HepG2 (cell line): ENCODE measurements at regions not wholly inside any gene's neighbourhood (a gene's known extent, or its start where the extent isn't known, plus 50 kb on each side); places are given as distances from the start of the nearest gene placed in this dataset.

Experiments
- ATAC-seq: fragments of 200-7000 bp; cut with Tn5 transposase; 3 replicates; pipeline ENCODE4 v1.9.1; 2020; ENCODE audit warnings: mild to moderate bottlenecking, moderate library complexity
- BruUV-seq: library from RNA; stranded (reverse); fragments of 400-500 nt; replicated peaks from 2 replicates; lab custom pipeline; 2021; lab: Mats Ljungman, UMichigan
- CTCF ChIA-PET: fragments of 300-600 bp; formaldehyde crosslinking; extraction: SDS; loops from one replicate; lab custom pipeline; 2021; ENCODE audit warnings: low total read pairs, inconsistent platforms, low intra/inter-chr PET ratio; lab: Yijun Ruan, JAX
- POLR2A ChIA-PET: fragments of 350-600 bp; sonication (Branson Sonifier 250); formaldehyde crosslinking; loops from one replicate; lab custom pipeline; 2020; ENCODE audit warnings: antibody characterized with exemption, inconsistent platforms; lab: Yijun Ruan, JAX
- DNase-seq: peaks from one replicate; pipeline ENCODE4 v3.0.0-alpha.2; 2015; ENCODE audit warnings: low spot score
- FAIRE-seq: peaks from 3 replicates; lab custom pipeline; 2011; peaks lifted over from hg19 to GRCh38; lab: Jason Lieb, UNC
- H2AFZ ChIP-seq: one replicate; pipeline ENCODE4 v1.6.1; 2011; ENCODE audit warnings: low read length, inconsistent platforms
- H3K27ac ChIP-seq: fragments of 300-600 bp; 3 replicates; pipeline ENCODE4 v1.8.0; 2011; ENCODE audit warnings: mixed run types, mild to moderate bottlenecking, mixed read lengths, low read length, inconsistent platforms; ENCODE audit not compliant: insufficient read depth; ENCODE audit errors: extremely low read length
- H3K27me3 ChIP-seq, 2 experiments: fragments of 200-600 bp in 1 of 2; 2 replicates in 1 of 2; 3 replicates in 1 of 2; pipeline versions ENCODE4 v1.6.0 to v1.8.0; 2011; ENCODE audit warnings: low read length in 2 of 2, mild to moderate bottlenecking in 2 of 2, moderate library complexity in 2 of 2, inconsistent platforms in 1 of 2; ENCODE audit not compliant: insufficient read depth in 2 of 2, control insufficient read depth in 1 of 2
- H3K36me3 ChIP-seq, 2 experiments: fragments of 200-600 bp in 1 of 2; replicated peaks in 1 of 2; 2 replicates in 1 of 2; 3 replicates in 1 of 2; pipeline versions ENCODE4 v1.5.1 to v1.8.0; 2011; ENCODE audit warnings: low read length in 2 of 2, inconsistent platforms in 1 of 2; ENCODE audit not compliant: insufficient read depth in 2 of 2, control insufficient read depth in 1 of 2
- H3K4me1 ChIP-seq: 2 replicates; pipeline ENCODE4 v1.5.1; 2012; ENCODE audit warnings: low read length, inconsistent platforms; ENCODE audit not compliant: insufficient read depth
- H3K4me2 ChIP-seq: 2 replicates; pipeline ENCODE4 v1.6.0; 2011; ENCODE audit warnings: low read depth, low read length, inconsistent platforms
- H3K4me3 ChIP-seq, 3 experiments: fragments of 200-600 bp in 1 of 3; sonication (generic), shearing (Covaris generic) in 1 of 3; replicated peaks in 1 of 3; 2 replicates each; pipeline ENCODE4 v1.5.1; 2011 to 2016; ENCODE audit warnings: low read length in 3 of 3, inconsistent platforms in 2 of 3, low read depth in 2 of 3, mild to moderate bottlenecking in 2 of 3, control low read depth in 1 of 3, mixed read lengths in 1 of 3; ENCODE audit not compliant: insufficient read depth in 1 of 3
- H3K79me2 ChIP-seq: one replicate; pipeline ENCODE4 v1.6.1; 2011; ENCODE audit warnings: low read length, inconsistent platforms; ENCODE audit not compliant: insufficient read depth
- H3K9ac ChIP-seq: 2 replicates; pipeline ENCODE4 v1.6.0; 2011; ENCODE audit warnings: mild to moderate bottlenecking, low read depth, low read length, inconsistent platforms; ENCODE audit not compliant: insufficient read depth
- H3K9me3 ChIP-seq: 2 replicates; pipeline ENCODE4 v1.5.1; 2012; ENCODE audit warnings: mild to moderate bottlenecking, low read length
- H4K20me1 ChIP-seq: 2 replicates; pipeline ENCODE4 v1.6.0; 2011; ENCODE audit warnings: inconsistent platforms, mild to moderate bottlenecking, low read length, moderate library complexity; ENCODE audit not compliant: insufficient read depth
- CEBPG ChIP-seq: IDR thresholded peaks from 2 replicates; pipeline ENCODE4 v1.6.1; 2016
- CREBL2 ChIP-seq: sonication (generic); formaldehyde crosslinking; IDR thresholded peaks from 2 replicates; pipeline ENCODE4 v1.8.1; 2023; ENCODE audit warnings: missing genetic modification reagents, mild to moderate bottlenecking, borderline replicate concordance
- HNF1A ChIP-seq, 2 experiments: sonication (generic) in 1 of 2; formaldehyde crosslinking in 1 of 2; IDR thresholded peaks; 2 replicates each; pipeline versions ENCODE4 v1.4.0 to v1.6.1; 2016 to 2020; ENCODE audit warnings: borderline replicate concordance in 1 of 2, low read depth in 1 of 2, mild to moderate bottlenecking in 1 of 2, missing genetic modification reagents in 1 of 2
- KDM5B ChIP-seq: sonication (generic); formaldehyde crosslinking; IDR thresholded peaks from 2 replicates; pipeline ENCODE4 v1.4.0; 2020; ENCODE audit warnings: missing genetic modification reagents, mild to moderate bottlenecking, borderline replicate concordance
- SP4 ChIP-seq: sonication (generic); formaldehyde crosslinking; IDR thresholded peaks from 2 replicates; pipeline ENCODE4 v1.8.1; 2023; ENCODE audit warnings: mild to moderate bottlenecking, missing genetic modification reagents
- ZBTB8A ChIP-seq: sonication (generic); formaldehyde crosslinking; IDR thresholded peaks from 2 replicates; pipeline ENCODE4 v1.4.0; 2020; ENCODE audit warnings: mild to moderate bottlenecking, low read depth, missing genetic modification reagents, borderline replicate concordance
- ZNF672 ChIP-seq: sonication (generic); formaldehyde crosslinking; IDR thresholded peaks from 2 replicates; pipeline ENCODE4 v1.8.1; 2022; ENCODE audit warnings: missing genetic modification reagents
- ZZZ3 ChIP-seq: sonication (generic); formaldehyde crosslinking; IDR thresholded peaks from 2 replicates; pipeline ENCODE4 v1.4.0; 2020; ENCODE audit warnings: missing genetic modification reagents, mild to moderate bottlenecking, borderline replicate concordance
- WGBS: methylation state at CpG from one replicate; pipeline ENCODE4 v1.1.6; 2017; ENCODE audit warnings: low lambda C conversion rate; 5-methylcytosine and 5-hydroxymethylcytosine counted together
- in situ Hi-C: cut with HindIII; loops from 2 replicates; pipeline ENCODE4 v1.10.0; 2017; ENCODE audit warnings: low pct_unique_long_range_greater_than_20kb; ENCODE audit not compliant: extremely low pct_ligation_motif_present
- intact Hi-C: fragments of 100-400 bp; cut with micrococcal nuclease; formaldehyde crosslinking; loops from one replicate; pipeline ENCODE4 v1.10.0; 2022; ENCODE audit not compliant: unreplicated experiment

GRCh38 chr13:40079721-40080120, 424.3 kb downstream of the COG6 start:
- TF ChIP-seq KDM5B (CRISPR knock-in tag), result no peak
- no peak for TF ChIP-seq SP4 (CRISPR knock-in tag)
- TF ChIP-seq CREBL2 (CRISPR knock-in tag), result no peak
- TF ChIP-seq ZZZ3, result no peak
- TF ChIP-seq ZNF672 (CRISPR knock-in tag), result no peak
- TF ChIP-seq CEBPG (CRISPR knock-in tag), result no peak
- TF ChIP-seq HNF1A (IDR thresholded peaks at IDR 0.05; ENCODE audit: low read depth), result no peak
- TF ChIP-seq HNF1A (CRISPR knock-in tag; IDR thresholded peaks at IDR 0.05; ENCODE audit: borderline replicate concordance), result no peak
- no peak for TF ChIP-seq ZBTB8A (CRISPR knock-in tag)
- in situ Hi-C loops, result no loop called here
- POLR2A ChIA-PET, result no interaction called here
- no peak for DNase-seq
- H2AFZ ChIP-seq, result no peak overlapping the region
- no peak overlapping the region for H3K4me3 ChIP-seq
- H3K79me2 ChIP-seq, result no peaks in the 10 kb centered on the region
- CTCF ChIA-PET, result no interaction called here
- no TSS peak for BruUV-seq
- FAIRE-seq, result no peak
- H3K27me3 ChIP-seq, result no peaks in the 10 kb centered on the region; a peak in 1 of 5 replicates
- H3K36me3 ChIP-seq, result no peaks in the 10 kb centered on the region
- H3K4me1 ChIP-seq, result peaks cover 25% of the 10 kb centered on the region
- no peaks in the 10 kb centered on the region for H3K9me3 ChIP-seq
- 95% methylated on average over 1 of the region's 1 CpG for WGBS
- no peak for ATAC-seq
- H3K27ac ChIP-seq, result no peak overlapping the region
- no peak overlapping the region for H3K4me2 ChIP-seq
- H4K20me1 ChIP-seq, result no peaks in the 10 kb centered on the region
- intact Hi-C loops, result no loop called here
- H3K9ac ChIP-seq, result no peak overlapping the region
